ENCODE measurements at regions not wholly inside any gene's neighbourhood (a gene's known extent, or its start where the extent isn't known, plus 50 kb on each side); places are given as distances from the start of the nearest gene placed in this dataset.

DNA sequence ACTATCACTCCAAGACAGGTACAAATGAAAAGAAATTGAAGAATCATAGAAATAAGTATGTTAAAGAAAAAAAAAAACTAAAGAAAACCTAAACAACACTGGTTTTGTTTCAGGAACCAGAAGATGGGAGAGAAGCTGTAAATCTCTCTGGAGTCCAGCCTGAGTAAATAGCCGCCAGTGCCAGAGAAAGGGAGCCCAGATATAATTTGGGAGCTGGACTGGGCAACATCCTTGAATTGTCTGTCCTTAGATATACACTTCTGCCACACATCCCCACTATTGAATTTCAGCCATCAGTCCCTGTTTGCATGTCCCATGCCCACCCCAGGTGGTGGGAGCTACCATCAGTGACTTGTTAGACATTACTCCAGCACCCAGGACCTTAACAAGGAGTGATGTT is 979.6 kb downstream of the DTWD2 start:
- H2AFZ ChIP-seq = no peak overlapping the region
- Mint-ChIP-seq H3K36me3 (ENCODE audit: low read depth) (no peaks in the 10 kb centered on the region), H3K9me3 (no peaks in the 10 kb centered on the region), H3K27me3 (ENCODE audit: insufficient read depth, low read depth, poor library complexity) (no peaks in the 10 kb centered on the region), H3K27ac (no peak overlapping the region), H3K4me1 (peaks cover 2% of the 10 kb centered on the region; the same call in 1 of the 3 replicates), H3K4me3 (no peak overlapping the region)
- H3K27ac ChIP-seq (ENCODE audit: low read depth) = no peak overlapping the region
- no peaks in the 10 kb centered on the region for H3K27me3 ChIP-seq (ENCODE audit: insufficient read depth)
- H3K79me2 ChIP-seq (replicated peaks; ENCODE audit: insufficient read depth) = no peaks in the 10 kb centered on the region
- no peaks in the 10 kb centered on the region for H4K20me1 ChIP-seq (replicated peaks; ENCODE audit: insufficient read depth)
- no peaks in the 10 kb centered on the region for H3F3A ChIP-seq (replicated peaks; ENCODE audit: low read depth)
- TF ChIP-seq NANOG (IDR thresholded peaks at IDR 0.05; ENCODE audit: borderline replicate concordance) (no peak), CREB1 (CRISPR knock-in tag; IDR thresholded peaks at IDR 0.05; ENCODE audit: low read depth) (no peak), JUNB (IDR thresholded peaks at IDR 0.05; ENCODE audit: unreplicated experiment) (no peak), EZH2 (IDR thresholded peaks at IDR 0.05; ENCODE audit: low read depth, unreplicated experiment) (no peak), EZH2phosphoT487 (IDR thresholded peaks at IDR 0.05; ENCODE audit: unreplicated experiment) (no peak), ZNF114 (CRISPR knock-in tag; IDR thresholded peaks at IDR 0.05) (no peak), ZNF331 (CRISPR knock-in tag; IDR thresholded peaks at IDR 0.05; ENCODE audit: low read depth) (no peak), POLR2AphosphoS5 (IDR thresholded peaks at IDR 0.05; ENCODE audit: low read depth) (no peak), STAT1 (IDR thresholded peaks at IDR 0.05; ENCODE audit: unreplicated experiment) (no peak)
- TF ChIP-seq, protein P1, sequence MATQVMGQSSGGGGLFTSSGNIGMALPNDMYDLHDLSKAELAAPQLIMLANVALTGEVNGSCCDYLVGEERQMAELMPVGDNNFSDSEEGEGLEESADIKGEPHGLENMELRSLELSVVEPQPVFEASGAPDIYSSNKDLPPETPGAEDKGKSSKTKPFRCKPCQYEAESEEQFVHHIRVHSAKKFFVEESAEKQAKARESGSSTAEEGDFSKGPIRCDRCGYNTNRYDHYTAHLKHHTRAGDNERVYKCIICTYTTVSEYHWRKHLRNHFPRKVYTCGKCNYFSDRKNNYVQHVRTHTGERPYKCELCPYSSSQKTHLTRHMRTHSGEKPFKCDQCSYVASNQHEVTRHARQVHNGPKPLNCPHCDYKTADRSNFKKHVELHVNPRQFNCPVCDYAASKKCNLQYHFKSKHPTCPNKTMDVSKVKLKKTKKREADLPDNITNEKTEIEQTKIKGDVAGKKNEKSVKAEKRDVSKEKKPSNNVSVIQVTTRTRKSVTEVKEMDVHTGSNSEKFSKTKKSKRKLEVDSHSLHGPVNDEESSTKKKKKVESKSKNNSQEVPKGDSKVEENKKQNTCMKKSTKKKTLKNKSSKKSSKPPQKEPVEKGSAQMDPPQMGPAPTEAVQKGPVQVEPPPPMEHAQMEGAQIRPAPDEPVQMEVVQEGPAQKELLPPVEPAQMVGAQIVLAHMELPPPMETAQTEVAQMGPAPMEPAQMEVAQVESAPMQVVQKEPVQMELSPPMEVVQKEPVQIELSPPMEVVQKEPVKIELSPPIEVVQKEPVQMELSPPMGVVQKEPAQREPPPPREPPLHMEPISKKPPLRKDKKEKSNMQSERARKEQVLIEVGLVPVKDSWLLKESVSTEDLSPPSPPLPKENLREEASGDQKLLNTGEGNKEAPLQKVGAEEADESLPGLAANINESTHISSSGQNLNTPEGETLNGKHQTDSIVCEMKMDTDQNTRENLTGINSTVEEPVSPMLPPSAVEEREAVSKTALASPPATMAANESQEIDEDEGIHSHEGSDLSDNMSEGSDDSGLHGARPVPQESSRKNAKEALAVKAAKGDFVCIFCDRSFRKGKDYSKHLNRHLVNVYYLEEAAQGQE (IDR thresholded peaks at IDR 0.05; ENCODE audit: unreplicated experiment) = no peak
- TF ChIP-seq, protein P2, sequence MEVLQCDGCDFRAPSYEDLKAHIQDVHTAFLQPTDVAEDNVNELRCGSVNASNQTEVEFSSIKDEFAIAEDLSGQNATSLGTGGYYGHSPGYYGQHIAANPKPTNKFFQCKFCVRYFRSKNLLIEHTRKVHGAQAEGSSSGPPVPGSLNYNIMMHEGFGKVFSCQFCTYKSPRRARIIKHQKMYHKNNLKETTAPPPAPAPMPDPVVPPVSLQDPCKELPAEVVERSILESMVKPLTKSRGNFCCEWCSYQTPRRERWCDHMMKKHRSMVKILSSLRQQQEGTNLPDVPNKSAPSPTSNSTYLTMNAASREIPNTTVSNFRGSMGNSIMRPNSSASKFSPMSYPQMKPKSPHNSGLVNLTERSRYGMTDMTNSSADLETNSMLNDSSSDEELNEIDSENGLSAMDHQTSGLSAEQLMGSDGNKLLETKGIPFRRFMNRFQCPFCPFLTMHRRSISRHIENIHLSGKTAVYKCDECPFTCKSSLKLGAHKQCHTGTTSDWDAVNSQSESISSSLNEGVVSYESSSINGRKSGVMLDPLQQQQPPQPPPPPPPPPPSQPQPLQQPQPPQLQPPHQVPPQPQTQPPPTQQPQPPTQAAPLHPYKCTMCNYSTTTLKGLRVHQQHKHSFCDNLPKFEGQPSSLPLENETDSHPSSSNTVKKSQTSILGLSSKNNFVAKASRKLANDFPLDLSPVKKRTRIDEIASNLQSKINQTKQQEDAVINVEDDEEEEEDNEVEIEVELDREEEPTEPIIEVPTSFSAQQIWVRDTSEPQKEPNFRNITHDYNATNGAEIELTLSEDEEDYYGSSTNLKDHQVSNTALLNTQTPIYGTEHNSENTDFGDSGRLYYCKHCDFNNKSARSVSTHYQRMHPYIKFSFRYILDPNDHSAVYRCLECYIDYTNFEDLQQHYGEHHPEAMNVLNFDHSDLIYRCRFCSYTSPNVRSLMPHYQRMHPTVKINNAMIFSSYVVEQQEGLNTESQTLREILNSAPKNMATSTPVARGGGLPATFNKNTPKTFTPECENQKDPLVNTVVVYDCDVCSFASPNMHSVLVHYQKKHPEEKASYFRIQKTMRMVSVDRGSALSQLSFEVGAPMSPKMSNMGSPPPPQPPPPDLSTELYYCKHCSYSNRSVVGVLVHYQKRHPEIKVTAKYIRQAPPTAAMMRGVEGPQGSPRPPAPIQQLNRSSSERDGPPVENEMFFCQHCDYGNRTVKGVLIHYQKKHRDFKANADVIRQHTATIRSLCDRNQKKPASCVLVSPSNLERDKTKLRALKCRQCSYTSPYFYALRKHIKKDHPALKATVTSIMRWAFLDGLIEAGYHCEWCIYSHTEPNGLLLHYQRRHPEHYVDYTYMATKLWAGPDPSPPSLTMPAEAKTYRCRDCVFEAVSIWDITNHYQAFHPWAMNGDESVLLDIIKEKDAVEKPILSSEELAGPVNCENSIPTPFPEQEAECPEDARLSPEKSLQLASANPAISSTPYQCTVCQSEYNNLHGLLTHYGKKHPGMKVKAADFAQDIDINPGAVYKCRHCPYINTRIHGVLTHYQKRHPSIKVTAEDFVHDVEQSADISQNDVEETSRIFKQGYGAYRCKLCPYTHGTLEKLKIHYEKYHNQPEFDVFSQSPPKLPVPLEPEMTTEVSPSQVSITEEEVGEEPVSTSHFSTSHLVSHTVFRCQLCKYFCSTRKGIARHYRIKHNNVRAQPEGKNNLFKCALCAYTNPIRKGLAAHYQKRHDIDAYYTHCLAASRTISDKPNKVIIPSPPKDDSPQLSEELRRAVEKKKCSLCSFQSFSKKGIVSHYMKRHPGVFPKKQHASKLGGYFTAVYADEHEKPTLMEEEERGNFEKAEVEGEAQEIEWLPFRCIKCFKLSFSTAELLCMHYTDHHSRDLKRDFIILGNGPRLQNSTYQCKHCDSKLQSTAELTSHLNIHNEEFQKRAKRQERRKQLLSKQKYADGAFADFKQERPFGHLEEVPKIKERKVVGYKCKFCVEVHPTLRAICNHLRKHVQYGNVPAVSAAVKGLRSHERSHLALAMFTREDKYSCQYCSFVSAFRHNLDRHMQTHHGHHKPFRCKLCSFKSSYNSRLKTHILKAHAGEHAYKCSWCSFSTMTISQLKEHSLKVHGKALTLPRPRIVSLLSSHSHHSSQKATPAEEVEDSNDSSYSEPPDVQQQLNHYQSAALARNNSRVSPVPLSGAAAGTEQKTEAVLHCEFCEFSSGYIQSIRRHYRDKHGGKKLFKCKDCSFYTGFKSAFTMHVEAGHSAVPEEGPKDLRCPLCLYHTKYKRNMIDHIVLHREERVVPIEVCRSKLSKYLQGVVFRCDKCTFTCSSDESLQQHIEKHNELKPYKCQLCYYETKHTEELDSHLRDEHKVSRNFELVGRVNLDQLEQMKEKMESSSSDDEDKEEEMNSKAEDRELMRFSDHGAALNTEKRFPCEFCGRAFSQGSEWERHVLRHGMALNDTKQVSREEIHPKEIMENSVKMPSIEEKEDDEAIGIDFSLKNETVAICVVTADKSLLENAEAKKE (CRISPR knock-in tag; IDR thresholded peaks at IDR 0.05) = no peak
- TF ChIP-seq, protein P3, sequence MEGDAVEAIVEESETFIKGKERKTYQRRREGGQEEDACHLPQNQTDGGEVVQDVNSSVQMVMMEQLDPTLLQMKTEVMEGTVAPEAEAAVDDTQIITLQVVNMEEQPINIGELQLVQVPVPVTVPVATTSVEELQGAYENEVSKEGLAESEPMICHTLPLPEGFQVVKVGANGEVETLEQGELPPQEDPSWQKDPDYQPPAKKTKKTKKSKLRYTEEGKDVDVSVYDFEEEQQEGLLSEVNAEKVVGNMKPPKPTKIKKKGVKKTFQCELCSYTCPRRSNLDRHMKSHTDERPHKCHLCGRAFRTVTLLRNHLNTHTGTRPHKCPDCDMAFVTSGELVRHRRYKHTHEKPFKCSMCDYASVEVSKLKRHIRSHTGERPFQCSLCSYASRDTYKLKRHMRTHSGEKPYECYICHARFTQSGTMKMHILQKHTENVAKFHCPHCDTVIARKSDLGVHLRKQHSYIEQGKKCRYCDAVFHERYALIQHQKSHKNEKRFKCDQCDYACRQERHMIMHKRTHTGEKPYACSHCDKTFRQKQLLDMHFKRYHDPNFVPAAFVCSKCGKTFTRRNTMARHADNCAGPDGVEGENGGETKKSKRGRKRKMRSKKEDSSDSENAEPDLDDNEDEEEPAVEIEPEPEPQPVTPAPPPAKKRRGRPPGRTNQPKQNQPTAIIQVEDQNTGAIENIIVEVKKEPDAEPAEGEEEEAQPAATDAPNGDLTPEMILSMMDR (conservative IDR thresholded peaks at IDR 0.05; ENCODE audit: low read depth in 2 of 2) = no peak
- TF ChIP-seq, protein P4, sequence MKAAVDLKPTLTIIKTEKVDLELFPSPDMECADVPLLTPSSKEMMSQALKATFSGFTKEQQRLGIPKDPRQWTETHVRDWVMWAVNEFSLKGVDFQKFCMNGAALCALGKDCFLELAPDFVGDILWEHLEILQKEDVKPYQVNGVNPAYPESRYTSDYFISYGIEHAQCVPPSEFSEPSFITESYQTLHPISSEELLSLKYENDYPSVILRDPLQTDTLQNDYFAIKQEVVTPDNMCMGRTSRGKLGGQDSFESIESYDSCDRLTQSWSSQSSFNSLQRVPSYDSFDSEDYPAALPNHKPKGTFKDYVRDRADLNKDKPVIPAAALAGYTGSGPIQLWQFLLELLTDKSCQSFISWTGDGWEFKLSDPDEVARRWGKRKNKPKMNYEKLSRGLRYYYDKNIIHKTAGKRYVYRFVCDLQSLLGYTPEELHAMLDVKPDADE (IDR thresholded peaks at IDR 0.05) = no peak
- no peak for ATAC-seq
- no peaks in the 10 kb centered on the region for H3K9me2 ChIP-seq (ENCODE audit: insufficient read depth)
- no peaks in the 10 kb centered on the region for H3K4me1 ChIP-seq (ENCODE audit: insufficient read depth)
- H3K4me3 ChIP-seq = no peak overlapping the region
- H3K36me3 ChIP-seq (ENCODE audit: insufficient read depth) = no peaks in the 10 kb centered on the region
- no peak for DNase-seq (ENCODE audit: low spot score)
- no peak overlapping the region for H3K4me2 ChIP-seq

Measured in GM23338 (cell line).